ENCODE measurements at regions not wholly inside any gene's neighbourhood (a gene's known extent, or its start where the extent isn't known, plus 50 kb on each side); places are given as distances from the start of the nearest gene placed in this dataset.

DNA sequence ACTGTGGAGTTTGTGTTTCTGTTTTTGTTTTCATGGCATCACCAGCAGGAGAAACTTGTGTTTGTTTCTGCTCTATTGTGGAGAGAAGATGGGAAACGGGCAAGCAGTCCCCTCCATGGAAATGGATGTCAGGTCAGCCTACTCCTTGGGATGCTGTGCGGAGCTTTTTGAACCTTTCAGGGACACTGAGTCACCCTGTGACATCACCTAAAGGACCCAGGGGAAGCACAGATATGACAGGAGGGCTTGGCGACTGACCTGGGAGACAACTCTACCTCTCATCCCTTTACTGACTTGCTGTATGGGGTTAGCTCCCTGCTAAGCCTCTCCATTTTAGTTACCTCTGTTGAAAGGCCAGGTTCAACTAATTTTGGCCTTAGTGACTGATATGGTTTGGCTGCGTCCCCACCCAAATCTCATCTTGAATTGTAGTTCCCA is 706.9 kb upstream of the TMEM132C start:
- Histone ChIP-seq H2BK12ac (ENCODE audit: insufficient read length, low read depth, low read length) (no peak overlapping the region), H3K4me1 (ENCODE audit: insufficient read depth, low read length) (peaks cover 2% of the 10 kb centered on the region; the same call in 1 of the 2 replicates), H2AFZ (ENCODE audit: low read length) (no peak overlapping the region), H4K5ac (ENCODE audit: insufficient read length, low read depth, low read length) (no peak overlapping the region), H3K9me3 (ENCODE audit: control insufficient read depth, low read depth, low read length) (no peaks in the 10 kb centered on the region), H2AK5ac (ENCODE audit: insufficient read length, low read length) (no peak overlapping the region), H3K79me2 (ENCODE audit: insufficient read depth, low read length) (no peaks in the 10 kb centered on the region), H4K20me1 (ENCODE audit: control insufficient read depth, insufficient read depth, insufficient read length) (no peaks in the 10 kb centered on the region), H3T11ph (ENCODE audit: low read length) (no peak overlapping the region), H3K79me1 (ENCODE audit: insufficient read depth, low read depth, low read length, poor library complexity, severe bottlenecking) (no peaks in the 10 kb centered on the region), H3K23ac (ENCODE audit: insufficient read length, low read depth, low read length) (no peak overlapping the region), H3K27me3 (ENCODE audit: insufficient read depth, low read length) (no peaks in the 10 kb centered on the region), H2BK5ac (ENCODE audit: insufficient read length, low read length) (no peak overlapping the region), H2BK15ac (ENCODE audit: low read depth, low read length) (no peak overlapping the region), H3K4ac (ENCODE audit: low read depth, low read length) (no peak overlapping the region), H2BK120ac (ENCODE audit: low read depth, low read length, poor library complexity, severe bottlenecking) (no peak overlapping the region), H3K27ac (ENCODE audit: insufficient read length, low read depth, low read length) (no peak overlapping the region), H3K9ac (ENCODE audit: extremely low read depth, insufficient read length, low read length) (no peak overlapping the region), H4K91ac (ENCODE audit: insufficient read length, low read depth, low read length) (no peak overlapping the region), H3K18ac (ENCODE audit: insufficient read length, low read depth, low read length) (no peak overlapping the region), H4K8ac (replicated peaks; ENCODE audit: insufficient read length, low read depth, low read length) (no peak overlapping the region), H3K23me2 (ENCODE audit: insufficient read length, low read depth, low read length, poor library complexity, severe bottlenecking) (no peaks in the 10 kb centered on the region), H2BK20ac (ENCODE audit: low read depth, low read length, poor library complexity, severe bottlenecking) (no peak overlapping the region), H3K14ac (ENCODE audit: insufficient read depth, low read length) (no peak overlapping the region), H3K56ac (ENCODE audit: insufficient read length, low read depth, low read length) (no peak overlapping the region), H3K4me2 (ENCODE audit: insufficient read depth, insufficient read length, low read length) (no peak overlapping the region)
- 0 out of 5 replicates have a peak, but pooled peaks cover 0 to 2% of the 10 kb centered on the region in 2 experiments for H3K9me3 Mint-ChIP-seq
- H3K36me3 Mint-ChIP-seq (ENCODE audit: insufficient read depth in 1 of 3, low read depth in 3 of 3): no peaks in the 10 kb centered on the region
- no peak overlapping the region for H3K27ac Mint-ChIP-seq
- peaks cover 7% of the 10 kb centered on the region for H3K27me3 Mint-ChIP-seq (ENCODE audit: low read depth)
- no peak for DNase-seq
- WGBS (ENCODE audit: extremely low coverage, insufficient read length, low lambda C conversion rate): no CpG with 5 or more reads among the region's 4 CpGs
- peaks cover 5 to 10% of the 10 kb centered on the region in 2 experiments; a peak in 2 of 4 replicates for H3K4me1 Mint-ChIP-seq
- TF ChIP-seq, protein P1, sequence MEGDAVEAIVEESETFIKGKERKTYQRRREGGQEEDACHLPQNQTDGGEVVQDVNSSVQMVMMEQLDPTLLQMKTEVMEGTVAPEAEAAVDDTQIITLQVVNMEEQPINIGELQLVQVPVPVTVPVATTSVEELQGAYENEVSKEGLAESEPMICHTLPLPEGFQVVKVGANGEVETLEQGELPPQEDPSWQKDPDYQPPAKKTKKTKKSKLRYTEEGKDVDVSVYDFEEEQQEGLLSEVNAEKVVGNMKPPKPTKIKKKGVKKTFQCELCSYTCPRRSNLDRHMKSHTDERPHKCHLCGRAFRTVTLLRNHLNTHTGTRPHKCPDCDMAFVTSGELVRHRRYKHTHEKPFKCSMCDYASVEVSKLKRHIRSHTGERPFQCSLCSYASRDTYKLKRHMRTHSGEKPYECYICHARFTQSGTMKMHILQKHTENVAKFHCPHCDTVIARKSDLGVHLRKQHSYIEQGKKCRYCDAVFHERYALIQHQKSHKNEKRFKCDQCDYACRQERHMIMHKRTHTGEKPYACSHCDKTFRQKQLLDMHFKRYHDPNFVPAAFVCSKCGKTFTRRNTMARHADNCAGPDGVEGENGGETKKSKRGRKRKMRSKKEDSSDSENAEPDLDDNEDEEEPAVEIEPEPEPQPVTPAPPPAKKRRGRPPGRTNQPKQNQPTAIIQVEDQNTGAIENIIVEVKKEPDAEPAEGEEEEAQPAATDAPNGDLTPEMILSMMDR (conservative IDR thresholded peaks at IDR 0.05): 0 out of 3 replicates have a peak, but pooled peaks have one; percentile 8
- H3K4me3 Mint-ChIP-seq: no peak overlapping the region

Data from H9 (cell line).